GM12892 (cell line): ENCODE measurements at regions not wholly inside any gene's neighbourhood (a gene's known extent, or its start where the extent isn't known, plus 50 kb on each side); places are given as distances from the start of the nearest gene placed in this dataset.

Source experiments
- POLR2A ChIP-seq: IDR thresholded peaks from 2 replicates; pipeline ENCODE4 v1.6.1; 2011; ENCODE audit warnings: low read depth, low read length, control low read depth
- POLR2AphosphoS5 ChIP-seq: IDR thresholded peaks from 2 replicates; pipeline ENCODE4 v1.6.1; 2011; ENCODE audit warnings: low read depth, low read length, control low read depth
- TAF1 ChIP-seq: IDR thresholded peaks from 2 replicates; pipeline ENCODE4 v1.6.1; 2011; ENCODE audit warnings: low read depth, mild to moderate bottlenecking, control low read depth, low read length, borderline replicate concordance

DNA sequence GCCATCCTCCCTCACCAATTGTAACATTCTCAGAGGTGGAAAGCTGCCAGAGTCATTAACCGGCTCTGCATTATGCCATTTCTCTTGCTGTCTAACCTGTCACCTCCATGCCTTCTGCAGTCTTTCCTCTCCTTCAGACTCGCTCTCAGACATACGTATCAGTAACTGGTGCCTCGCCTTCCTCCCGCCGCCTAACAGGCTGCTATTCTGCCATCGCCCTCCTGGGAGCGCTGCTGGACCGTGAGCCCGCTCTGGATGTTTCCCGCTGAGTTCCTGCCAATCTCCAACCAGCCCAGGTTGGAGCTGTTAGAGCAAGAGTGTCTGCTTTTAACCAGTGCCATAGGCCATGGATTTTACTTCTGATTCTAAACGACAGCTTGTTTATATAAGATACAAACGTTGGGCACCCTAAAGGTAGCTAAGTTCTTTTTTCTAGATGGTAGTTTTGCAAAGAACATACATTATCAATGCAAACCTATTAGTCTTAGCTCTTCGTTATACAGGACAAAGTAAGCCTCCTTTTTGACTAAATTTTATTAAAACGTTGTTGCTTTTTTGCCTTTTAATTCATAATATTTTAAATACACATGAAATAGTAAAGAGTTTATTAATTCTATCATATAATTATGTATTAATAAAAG lies 59.5 kb upstream of the NEIL3 start:
- no peak for TF ChIP-seq POLR2A
- TF ChIP-seq TAF1, result no peak
- no peak for TF ChIP-seq POLR2AphosphoS5
